CD4-positive, alpha-beta T cell treated with Interleukin-17A for 1 hour (primary cell): ENCODE measurements at regions not wholly inside any gene's neighbourhood (a gene's known extent, or its start where the extent isn't known, plus 50 kb on each side); places are given as distances from the start of the nearest gene placed in this dataset.
"Not testable (repeated sequence)": the region's sequence is repeated elsewhere in the genome, so short reads cannot be mapped to it uniquely, and the experiment has no call there.

Experiments
- DNase-seq: peaks from one replicate; pipeline ENCODE4 v3.0.0-alpha.2; 2020

DNA sequence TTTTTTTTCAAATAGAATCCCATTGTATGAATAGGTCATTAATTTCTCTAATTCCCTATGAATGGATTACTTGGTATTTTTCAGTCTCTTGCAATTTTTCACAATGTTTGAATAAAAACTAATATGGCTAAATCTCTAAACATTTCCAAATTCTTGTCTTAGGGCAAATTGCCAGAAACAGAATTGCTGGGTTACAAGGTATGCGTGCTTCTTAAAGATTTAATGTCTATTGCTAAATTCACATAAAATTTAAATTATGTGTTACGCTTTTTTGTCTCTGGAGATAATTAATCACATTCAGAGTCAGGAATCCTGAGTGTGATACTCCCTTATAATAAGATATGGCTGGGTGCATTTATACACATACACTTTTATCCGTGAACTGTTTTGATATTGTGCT lies 264.5 kb upstream of the TBL1XR1 start:
- DNase-seq = no peak

- DNase-seq = not testable (repeated sequence)
Observed at GRCh38 chr3:177463341-177463740, 266.1 kb upstream of the TBL1XR1 start.

DNA sequence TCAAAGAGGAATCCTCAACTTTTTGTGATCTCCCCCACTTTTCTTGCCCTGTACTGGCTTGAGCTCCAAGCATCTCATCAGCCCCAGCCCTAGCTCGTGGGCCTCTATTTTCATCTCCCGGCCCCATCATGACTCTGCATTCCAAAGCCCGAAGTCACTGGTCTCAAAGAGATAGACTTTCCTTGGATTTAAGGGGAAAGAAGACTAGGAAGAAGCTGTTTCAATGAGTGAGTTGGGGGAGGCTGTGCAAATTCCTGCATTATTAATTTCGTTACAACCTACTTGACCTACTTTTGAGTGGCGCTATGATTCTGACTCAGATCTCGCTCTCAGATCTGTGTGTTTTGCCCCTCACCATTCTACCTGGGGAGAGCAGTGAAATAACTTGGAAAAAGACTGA lies 266.6 kb upstream of the TBL1XR1 start:
- no peak for DNase-seq

DNA sequence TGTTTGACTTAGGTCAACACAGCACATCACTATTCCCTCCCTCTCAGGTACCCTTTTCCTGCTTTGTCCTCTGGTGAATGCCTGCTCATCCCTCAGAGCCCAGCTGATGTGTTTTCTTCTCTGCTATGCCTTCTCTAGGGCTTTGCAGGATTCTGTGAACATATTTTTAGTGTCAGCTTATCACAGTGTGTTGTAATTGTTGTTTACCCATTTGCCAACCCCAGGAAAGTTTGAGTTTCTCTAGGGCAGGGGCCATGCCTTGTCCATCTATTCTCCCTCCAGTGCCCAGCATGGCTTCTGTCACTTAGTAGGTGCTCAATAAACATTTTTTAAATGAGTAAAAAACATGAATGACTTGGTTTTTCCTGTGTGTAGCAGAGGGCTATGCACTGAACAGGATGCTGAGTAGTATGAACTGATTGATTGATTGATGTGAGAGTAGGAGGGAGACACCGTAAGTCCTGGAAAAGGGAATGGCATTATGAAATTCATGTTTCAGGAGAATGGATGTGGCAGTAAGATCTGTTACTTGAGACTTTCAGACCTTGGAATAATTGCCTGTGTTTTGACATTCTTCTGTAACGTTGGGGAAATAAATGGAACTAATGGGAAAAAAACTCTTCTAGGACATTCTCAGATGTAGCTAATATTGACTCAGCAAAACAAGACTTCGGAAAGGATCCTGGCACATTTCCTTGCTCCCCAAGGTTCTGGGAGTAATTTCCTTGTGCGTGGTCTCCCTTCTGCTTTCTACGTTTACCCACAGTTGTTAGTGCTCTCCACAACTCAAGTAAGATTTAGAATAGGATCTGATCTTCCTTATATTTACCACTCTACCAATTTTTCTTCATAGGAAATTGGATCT lies 267.3 kb upstream of the TBL1XR1 start:
- DNase-seq = no peak

GRCh38 chr3:177465257-177465642 lies 268.0 kb upstream of the TBL1XR1 start:
- DNase-seq = no peak

- no peak for DNase-seq
Observed at GRCh38 chr3:177466074-177466473, 268.8 kb upstream of the TBL1XR1 start.

GRCh38 chr3:177466622-177467021 lies 269.3 kb upstream of the TBL1XR1 start:
- DNase-seq = not testable (repeated sequence)

DNA sequence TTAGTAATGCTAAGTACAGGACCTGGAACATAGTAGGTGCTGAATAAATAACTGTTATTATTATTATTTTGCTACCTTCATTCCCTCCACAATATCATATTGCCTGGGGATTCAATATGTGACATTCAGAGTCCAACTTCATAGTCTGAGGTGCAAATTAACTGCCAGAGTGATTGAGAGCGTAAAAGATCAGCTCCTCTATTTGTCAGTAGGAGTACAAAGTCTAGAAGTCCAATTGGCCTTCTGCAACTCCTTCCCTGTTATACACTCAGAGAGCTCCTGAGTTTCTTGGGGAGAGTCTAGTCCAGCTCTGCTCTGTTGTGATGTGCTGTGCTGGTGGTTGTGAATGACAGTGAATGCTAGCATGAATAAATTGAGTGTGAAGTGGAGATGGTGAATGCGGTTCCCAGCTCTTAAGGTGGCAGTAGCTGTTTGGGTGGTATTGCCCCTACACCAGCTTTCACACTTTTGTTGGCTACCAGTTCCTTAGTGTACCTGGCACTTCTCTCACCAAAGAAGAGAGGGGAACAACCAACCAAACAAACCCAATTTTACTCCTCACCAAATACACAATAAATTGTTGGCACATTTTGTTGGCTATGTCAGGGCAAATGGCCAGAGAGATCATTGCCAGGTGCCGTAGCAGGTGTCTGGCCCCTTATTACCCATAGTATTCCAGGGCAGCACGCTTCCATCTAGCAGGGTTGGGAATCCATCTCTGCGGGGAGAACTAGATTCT lies 270.1 kb upstream of the TBL1XR1 start:
- DNase-seq = no peak

DNA sequence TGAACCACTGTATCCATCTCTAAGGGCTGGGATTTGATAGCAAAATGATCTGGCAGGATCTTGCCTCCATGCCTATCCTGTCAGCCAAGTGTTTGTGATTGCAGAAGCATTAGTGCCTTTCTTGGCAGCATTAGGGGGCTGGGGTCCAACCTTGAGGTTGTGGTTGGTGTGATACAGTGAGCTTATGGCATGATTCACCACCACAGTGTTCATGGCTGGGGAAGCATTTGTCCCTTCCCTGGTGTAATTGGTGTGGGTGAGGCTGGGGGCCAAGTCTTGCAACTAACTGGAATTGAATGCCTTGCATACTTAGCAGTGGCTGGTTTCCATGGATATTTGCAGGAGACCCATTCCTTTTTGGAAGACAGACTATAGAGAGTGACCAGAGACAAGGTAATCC lies 271.0 kb upstream of the TBL1XR1 start:
- DNase-seq = no peak

- DNase-seq = no peak
Observed at GRCh38 chr3:177468816-177469215, 271.5 kb upstream of the TBL1XR1 start.

DNA sequence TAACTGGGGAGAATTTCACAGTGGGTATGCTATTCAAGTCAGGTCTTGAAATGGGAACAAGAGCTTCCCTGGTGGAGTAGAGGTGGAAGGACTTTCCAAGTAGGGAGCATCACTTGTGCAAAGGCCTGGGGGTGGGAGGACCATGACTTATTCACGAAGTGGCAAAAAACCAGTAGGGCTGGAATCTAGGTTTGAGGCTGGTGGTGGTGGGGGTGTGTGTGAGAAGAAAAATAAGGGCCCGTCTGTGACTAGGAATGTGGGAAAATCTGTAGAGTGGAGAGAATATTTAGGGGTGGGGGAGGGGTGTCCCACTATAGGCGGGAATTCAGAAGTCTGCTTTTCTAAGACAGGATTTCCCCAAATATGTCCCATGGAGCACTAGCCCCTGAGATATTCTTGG lies 271.9 kb upstream of the TBL1XR1 start:
- DNase-seq = no peak

GRCh38 chr3:177470197-177470941 lies 273.1 kb upstream of the TBL1XR1 start:
- no peak for DNase-seq

DNA sequence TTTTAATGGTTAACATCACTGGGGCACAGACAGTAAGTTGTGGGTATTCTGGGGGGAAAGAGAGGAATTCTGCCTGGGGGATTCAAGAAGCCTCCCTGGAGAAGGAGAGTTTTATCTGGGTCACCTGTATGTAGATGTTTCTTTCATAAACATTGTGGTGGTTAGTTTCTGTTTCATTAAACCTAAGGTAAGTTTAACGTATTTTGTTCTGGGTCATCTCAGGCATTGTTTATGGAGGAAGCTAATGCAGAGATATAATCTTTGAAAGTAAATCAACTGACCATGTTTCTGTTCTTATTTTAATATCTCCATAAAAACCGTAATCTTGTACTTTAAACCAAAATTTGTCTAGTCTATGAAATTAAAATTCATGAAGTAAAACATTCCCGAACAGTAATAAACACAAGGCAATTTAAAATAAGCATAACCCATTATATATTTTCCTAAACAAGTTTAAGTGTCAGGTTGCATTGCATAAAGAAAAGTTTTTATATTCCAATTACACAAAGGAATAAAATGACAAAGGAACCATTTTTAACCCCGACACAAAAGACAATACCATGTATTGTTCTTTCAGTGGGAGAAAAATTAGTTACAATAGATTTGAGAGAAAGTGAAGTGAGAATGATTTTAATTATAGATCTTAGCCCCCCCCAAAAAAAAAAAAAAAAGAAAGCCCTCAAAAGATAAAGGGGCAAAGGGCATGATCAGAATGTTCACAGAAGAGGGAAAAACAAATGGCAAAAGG lies 274.6 kb upstream of the TBL1XR1 start:
- DNase-seq = no peak

DNA sequence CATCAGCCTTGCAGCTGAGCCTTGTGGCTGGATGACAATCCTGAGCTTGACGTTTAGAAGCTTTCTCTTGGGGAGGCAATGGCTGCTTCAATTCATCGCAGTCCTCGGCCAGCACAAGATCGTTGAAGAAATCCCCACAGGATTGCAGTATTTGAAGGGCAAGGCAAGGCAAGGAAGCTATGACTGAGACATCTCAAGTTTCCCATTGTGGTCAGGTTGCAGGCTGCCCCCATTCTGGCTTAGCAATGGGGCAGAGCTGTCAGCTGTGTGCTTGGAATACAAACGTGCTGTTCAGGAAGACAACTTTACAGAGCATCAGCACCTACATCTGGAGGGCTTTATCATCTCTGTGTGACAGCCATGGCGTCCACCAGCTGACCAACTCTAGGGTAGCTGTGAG lies 275.9 kb upstream of the TBL1XR1 start:
- no peak for DNase-seq

DNA sequence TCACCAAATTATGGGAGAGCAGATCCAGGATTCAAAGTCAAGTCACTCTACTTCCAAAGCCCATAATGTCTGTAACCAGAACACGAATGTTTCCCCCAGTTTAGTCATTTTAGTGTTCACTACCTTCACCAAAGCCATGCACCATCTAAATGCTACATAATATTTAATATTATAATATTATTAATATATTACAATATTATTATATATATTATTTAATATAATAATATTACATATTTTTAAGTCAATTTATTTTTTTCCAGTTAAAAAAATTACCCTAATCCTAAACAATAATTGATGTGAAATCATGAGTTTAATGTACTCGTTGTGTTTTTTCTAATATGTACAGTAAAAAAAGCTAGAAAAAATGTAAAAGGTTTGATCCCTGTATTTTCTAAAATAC lies 276.6 kb upstream of the TBL1XR1 start:
- DNase-seq = no peak

DNA sequence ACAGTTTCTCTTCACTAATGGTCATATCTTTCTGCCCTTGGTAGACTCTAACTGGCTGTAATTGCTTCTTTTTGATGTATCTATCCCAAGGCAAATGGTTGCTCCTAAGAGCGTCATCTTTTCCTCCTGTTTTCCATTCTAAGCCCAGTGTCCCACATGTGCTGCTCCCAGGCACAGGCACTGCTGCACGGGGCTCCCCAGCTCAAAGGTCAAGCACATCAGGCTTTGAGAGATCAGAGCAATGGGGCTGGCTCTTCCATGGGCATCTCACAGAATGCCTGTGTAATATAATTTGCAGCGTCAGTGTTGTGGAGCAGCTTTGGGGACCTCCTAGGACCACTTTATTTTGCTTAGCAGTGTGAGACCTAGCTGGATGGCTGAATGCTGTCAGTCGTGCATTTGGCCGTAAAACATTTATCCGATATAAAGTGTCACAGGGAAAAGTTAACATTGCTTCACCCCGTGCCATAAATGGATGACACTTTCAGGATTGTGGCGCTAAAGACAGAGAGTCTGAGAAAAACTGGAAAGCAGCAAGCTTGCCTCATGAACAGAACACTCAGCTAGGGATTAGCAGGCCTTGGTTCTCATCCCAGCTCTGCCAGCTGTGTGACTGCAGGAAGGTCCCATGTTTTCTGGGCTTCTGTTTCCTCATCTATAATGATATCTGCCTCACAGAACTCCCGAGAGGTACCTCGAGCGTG lies 277.5 kb upstream of the TBL1XR1 start:
- no peak for DNase-seq

GRCh38 chr3:177475356-177475665 lies 278.0 kb upstream of the TBL1XR1 start:
- no peak for DNase-seq

DNA sequence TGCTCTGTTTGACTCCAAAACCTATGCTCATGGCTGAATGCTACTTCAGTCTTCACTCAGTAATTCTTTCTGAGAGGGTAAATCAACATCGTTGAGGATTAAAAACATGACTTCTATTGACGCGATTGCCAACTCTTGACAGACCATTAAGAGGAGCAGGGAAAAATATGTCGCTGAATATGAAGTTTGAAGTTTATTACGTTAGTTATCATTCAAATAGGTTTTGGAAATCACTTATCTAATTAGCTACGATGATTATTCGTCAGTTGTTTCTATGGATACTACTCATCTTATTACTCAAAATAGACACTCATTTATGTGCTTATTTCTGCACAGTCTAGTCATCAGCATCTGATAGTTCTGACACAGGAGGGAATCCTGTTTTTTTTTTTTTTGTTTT lies 279.2 kb upstream of the TBL1XR1 start:
- DNase-seq = no peak

DNA sequence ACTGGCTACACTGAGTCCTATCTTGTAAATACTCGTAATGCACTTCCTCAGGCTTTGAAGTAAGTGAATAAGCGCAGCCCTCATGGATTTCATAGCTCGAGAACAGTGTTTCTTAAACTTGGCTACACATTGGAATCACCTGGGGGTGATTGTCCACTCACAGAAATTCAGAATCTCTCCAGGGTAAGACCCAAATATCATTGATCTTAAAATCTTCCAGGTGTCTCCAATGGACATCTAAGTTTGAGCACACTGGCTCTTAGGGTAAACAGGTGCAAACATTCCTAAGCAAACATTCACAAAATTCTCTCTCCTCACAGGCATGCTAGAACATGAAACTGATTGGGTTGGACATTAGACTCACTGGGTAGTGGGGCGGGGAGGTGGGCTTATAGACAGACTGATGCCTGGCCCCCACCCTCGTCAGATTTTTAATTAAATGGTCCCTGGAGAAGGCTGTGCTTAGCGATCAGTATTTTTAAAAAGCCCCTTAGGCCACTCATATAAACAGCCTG lies 279.7 kb upstream of the TBL1XR1 start:
- no peak for DNase-seq

GRCh38 chr3:177478170-177478867 lies 281.0 kb upstream of the TBL1XR1 start:
- no peak for DNase-seq

GRCh38 chr3:177479630-177480029 lies 282.3 kb upstream of the TBL1XR1 start:
- DNase-seq = no peak

GRCh38 chr3:177481329-177481728 lies 284.0 kb upstream of the TBL1XR1 start:
- DNase-seq = no peak
